ENCODE measurements at regions not wholly inside any gene's neighbourhood (a gene's known extent, or its start where the extent isn't known, plus 50 kb on each side); places are given as distances from the start of the nearest gene placed in this dataset.

GRCh38 chr2:38502107-38502506 is 100.6 kb downstream of the HNRNPLL start:
- no peaks in the 10 kb centered on the region for H3K4me1 ChIP-seq (replicated peaks; ENCODE audit: insufficient read depth)
- no peak overlapping the region for H3K4me3 ChIP-seq
- H3K9me3 ChIP-seq (ENCODE audit: insufficient read depth, low read depth) = peaks cover 11% of the 10 kb centered on the region
- DNase-seq = no peak
- TF ChIP-seq EZH2 (IDR thresholded peaks at IDR 0.05; ENCODE audit: low read depth) (no peak), CTCF (conservative IDR thresholded peaks at IDR 0.05) (no peak)
- intact Hi-C loops (cut with micrococcal nuclease; ENCODE audit: unreplicated experiment) = no loop called here
- H3K36me3 ChIP-seq (ENCODE audit: low read depth) = no peaks in the 10 kb centered on the region
- BruUV-seq (replicated peaks) = no TSS peak
- CTCF ChIA-PET = no interaction called here
- H3K27me3 ChIP-seq (ENCODE audit: insufficient read depth, low read depth) = no peaks in the 10 kb centered on the region
- no peaks in the 10 kb centered on the region for H3K9me2 ChIP-seq (ENCODE audit: insufficient read depth)
- peaks cover 4% of the 10 kb centered on the region; the same call in 1 of the 2 replicates for H3F3A ChIP-seq (ENCODE audit: insufficient read depth, low read depth)
- no peaks in the 10 kb centered on the region for H3K79me2 ChIP-seq (ENCODE audit: low read depth)
- no peak overlapping the region for H2AFZ ChIP-seq
- H3K4me2 ChIP-seq = no peak overlapping the region
- no peak overlapping the region for H3K27ac ChIP-seq
- POLR2A ChIA-PET (ENCODE audit: unreplicated experiment) = no interaction called here
- no peaks in the 10 kb centered on the region for H4K20me1 ChIP-seq (ENCODE audit: insufficient read depth)

DNA sequence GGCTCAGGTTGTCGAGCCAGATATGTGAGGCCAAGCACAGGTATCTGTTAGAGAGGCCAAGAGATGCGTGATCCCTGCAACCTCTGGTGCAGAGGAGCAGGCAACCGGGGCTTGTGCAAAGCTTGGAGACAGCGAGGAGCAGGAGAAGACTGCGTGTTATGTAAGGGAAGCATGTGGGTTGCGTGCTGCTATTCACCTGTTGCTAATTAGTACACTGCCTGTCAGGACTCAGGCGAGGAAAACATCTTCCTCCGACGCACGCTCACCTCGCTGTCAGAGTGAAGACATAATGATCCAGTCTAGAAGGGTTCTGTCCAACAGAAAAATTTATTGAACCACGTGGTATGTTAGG is 102.5 kb downstream of the HNRNPLL start:
- Histone ChIP-seq H3K9me3 (ENCODE audit: insufficient read depth, low read depth) (peaks cover 7% of the 10 kb centered on the region), H3K4me3 (no peak overlapping the region), H3K27me3 (ENCODE audit: insufficient read depth, low read depth) (no peaks in the 10 kb centered on the region), H3F3A (ENCODE audit: insufficient read depth, low read depth) (no peaks in the 10 kb centered on the region), H3K79me2 (ENCODE audit: low read depth) (no peaks in the 10 kb centered on the region), H3K4me1 (replicated peaks; ENCODE audit: insufficient read depth) (no peaks in the 10 kb centered on the region), H3K36me3 (ENCODE audit: low read depth) (no peaks in the 10 kb centered on the region), H3K27ac (no peak overlapping the region), H2AFZ (no peak overlapping the region), H3K9me2 (ENCODE audit: insufficient read depth) (no peaks in the 10 kb centered on the region), H4K20me1 (ENCODE audit: insufficient read depth) (no peaks in the 10 kb centered on the region), H3K4me2 (no peak overlapping the region)
- DNase-seq = no peak
- POLR2A ChIA-PET (ENCODE audit: unreplicated experiment) = no interaction called here
- no peak for TF ChIP-seq EZH2 (IDR thresholded peaks at IDR 0.05; ENCODE audit: low read depth)
- TF ChIP-seq CTCF (conservative IDR thresholded peaks at IDR 0.05) = no peak
- intact Hi-C loops (cut with micrococcal nuclease; ENCODE audit: unreplicated experiment) = no loop called here
- BruUV-seq (replicated peaks) = no TSS peak
- CTCF ChIA-PET = no interaction called here

GRCh38 chr2:38499548-38500282 is 103.0 kb downstream of the HNRNPLL start:
- Histone ChIP-seq H3K4me1 (replicated peaks; ENCODE audit: insufficient read depth) (no peaks in the 10 kb centered on the region), H3K36me3 (ENCODE audit: low read depth) (no peaks in the 10 kb centered on the region), H2AFZ (no peak overlapping the region), H3K4me3 (no peak overlapping the region), H3K4me2 (no peak overlapping the region), H3F3A (ENCODE audit: insufficient read depth, low read depth) (no peaks in the 10 kb centered on the region), H3K79me2 (ENCODE audit: low read depth) (no peaks in the 10 kb centered on the region), H4K20me1 (ENCODE audit: insufficient read depth) (no peaks in the 10 kb centered on the region), H3K9me3 (ENCODE audit: insufficient read depth, low read depth) (peaks cover 7% of the 10 kb centered on the region), H3K27me3 (ENCODE audit: insufficient read depth, low read depth) (no peaks in the 10 kb centered on the region), H3K27ac (no peak overlapping the region), H3K9me2 (ENCODE audit: insufficient read depth) (no peaks in the 10 kb centered on the region)
- TF ChIP-seq CTCF (conservative IDR thresholded peaks at IDR 0.05) (no peak), EZH2 (IDR thresholded peaks at IDR 0.05; ENCODE audit: low read depth) (no peak)
- no peak for DNase-seq
- no TSS peak for BruUV-seq (replicated peaks)
- ChIA-PET POLR2A (ENCODE audit: unreplicated experiment) (no interaction called here), CTCF (no interaction called here)
- intact Hi-C loops (cut with micrococcal nuclease; ENCODE audit: unreplicated experiment) = no loop called here

Measured in PC-9 (cell line).